Urothelium cell line (cell line): ENCODE measurements at regions not wholly inside any gene's neighbourhood (a gene's known extent, or its start where the extent isn't known, plus 50 kb on each side); places are given as distances from the start of the nearest gene placed in this dataset.

Experiments
- DNase-seq: peaks from one replicate; pipeline ENCODE4 v3.0.0; 2011; ENCODE audit warnings: low spot score, mixed read lengths
- FAIRE-seq: peaks from 2 replicates; lab custom pipeline; 2011; peaks lifted over from hg19 to GRCh38; lab: Jason Lieb, UNC

GRCh38 chr3:145815707-145816413, 345.1 kb downstream of the PLOD2 start:
- DNase-seq = no peak
- FAIRE-seq = no peak

GRCh38 chr3:145817870-145818483, 343.0 kb downstream of the PLOD2 start:
- no peak for FAIRE-seq
- no peak for DNase-seq

- DNase-seq (no peak), FAIRE-seq (no peak)
These were observed 340.8 kb downstream of the PLOD2 start for GRCh38 chr3:145820170-145820569.

- DNase-seq (no peak), FAIRE-seq (no peak)
These were observed 318.6 kb downstream of the PLOD2 start for GRCh38 chr3:145842294-145842902.

GRCh38 chr3:145843561-145843960, 317.4 kb downstream of the PLOD2 start:
- no peak for DNase-seq
- FAIRE-seq = no peak

- FAIRE-seq (no peak), DNase-seq (no peak)
These were observed 311.9 kb downstream of the PLOD2 start for GRCh38 chr3:145849115-145849514.

GRCh38 chr3:145854499-145854898, 306.5 kb downstream of the PLOD2 start:
- DNase-seq (no peak), FAIRE-seq (no peak)

- FAIRE-seq = no peak
- DNase-seq = no peak
These were observed 303.0 kb downstream of the PLOD2 start for GRCh38 chr3:145857956-145858355.

- DNase-seq (no peak), FAIRE-seq (no peak)
These were observed 296.6 kb downstream of the PLOD2 start for GRCh38 chr3:145864336-145864735.

GRCh38 chr3:145865399-145866018, 295.5 kb downstream of the PLOD2 start:
- FAIRE-seq (no peak), DNase-seq (no peak)

- FAIRE-seq = no peak
- no peak for DNase-seq
These were observed 291.0 kb downstream of the PLOD2 start for GRCh38 chr3:145869958-145870357.

- no peak for FAIRE-seq
- DNase-seq = no peak
These were observed 278.5 kb downstream of the PLOD2 start for GRCh38 chr3:145882436-145882835.

- no peak for DNase-seq
- no peak for FAIRE-seq
These were observed 271.3 kb downstream of the PLOD2 start for GRCh38 chr3:145889730-145890129.

- FAIRE-seq = no peak
These were observed 268.1 kb downstream of the PLOD2 start for GRCh38 chr3:145892869-145893268.

GRCh38 chr3:145893331-145893730, 267.7 kb downstream of the PLOD2 start:
- FAIRE-seq = no peak
- DNase-seq = no peak

More at GRCh38 chr3:145892869-145893268, 268.1 kb downstream of the PLOD2 start:
- DNase-seq = no peak

GRCh38 chr3:145898487-145898886, 262.5 kb downstream of the PLOD2 start:
- DNase-seq = no peak
- FAIRE-seq = no peak

- FAIRE-seq (no peak), DNase-seq (no peak)
These were observed 261.7 kb downstream of the PLOD2 start for GRCh38 chr3:145899241-145899640.

GRCh38 chr3:145900056-145900829, 260.7 kb downstream of the PLOD2 start:
- DNase-seq (no peak), FAIRE-seq (no peak)

- DNase-seq (no peak), FAIRE-seq (no peak)
These were observed 258.8 kb downstream of the PLOD2 start for GRCh38 chr3:145902166-145902565.

- DNase-seq = no peak
- FAIRE-seq = no peak
These were observed 257.4 kb downstream of the PLOD2 start for GRCh38 chr3:145903472-145904013.

GRCh38 chr3:145904138-145904537, 256.8 kb downstream of the PLOD2 start:
- DNase-seq = no peak
- no peak for FAIRE-seq
